Epithelial cell of esophagus (primary cell): ENCODE measurements at regions not wholly inside any gene's neighbourhood (a gene's known extent, or its start where the extent isn't known, plus 50 kb on each side); places are given as distances from the start of the nearest gene placed in this dataset.

Source experiments
- DNase-seq: peaks from one replicate; pipeline ENCODE4 v3.0.0; 2010; ENCODE audit warnings: low read depth
- H3K4me3 ChIP-seq: 2 replicates; pipeline ENCODE4 v1.5.1; 2011; ENCODE audit warnings: mild to moderate bottlenecking, low read length, control low read depth
- TF ChIP-seq, protein P1 (sequence below): IDR thresholded peaks from 2 replicates; pipeline ENCODE4 v1.5.1; 2011; ENCODE audit warnings: low read depth, mild to moderate bottlenecking, low read length, control low read depth, inconsistent platforms; ENCODE audit not compliant: insufficient read depth; ENCODE audit errors: missing control alignments

DNA sequence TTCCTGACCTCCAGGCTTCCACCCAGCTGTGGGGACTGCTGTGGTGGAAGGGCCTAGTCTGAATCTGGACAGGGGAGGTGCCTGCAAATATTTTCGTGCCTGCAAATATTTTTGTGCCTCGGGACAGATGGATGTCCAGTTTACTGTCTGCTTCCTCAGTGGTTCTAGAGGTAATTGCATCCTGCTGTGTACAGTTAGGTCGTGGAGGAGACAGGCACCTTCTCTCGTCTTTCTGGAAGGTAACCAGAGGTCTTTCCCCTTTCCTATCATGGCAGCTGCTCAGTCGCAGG is 53.8 kb upstream of the TINAGL1 start:
- TF ChIP-seq, protein P1, sequence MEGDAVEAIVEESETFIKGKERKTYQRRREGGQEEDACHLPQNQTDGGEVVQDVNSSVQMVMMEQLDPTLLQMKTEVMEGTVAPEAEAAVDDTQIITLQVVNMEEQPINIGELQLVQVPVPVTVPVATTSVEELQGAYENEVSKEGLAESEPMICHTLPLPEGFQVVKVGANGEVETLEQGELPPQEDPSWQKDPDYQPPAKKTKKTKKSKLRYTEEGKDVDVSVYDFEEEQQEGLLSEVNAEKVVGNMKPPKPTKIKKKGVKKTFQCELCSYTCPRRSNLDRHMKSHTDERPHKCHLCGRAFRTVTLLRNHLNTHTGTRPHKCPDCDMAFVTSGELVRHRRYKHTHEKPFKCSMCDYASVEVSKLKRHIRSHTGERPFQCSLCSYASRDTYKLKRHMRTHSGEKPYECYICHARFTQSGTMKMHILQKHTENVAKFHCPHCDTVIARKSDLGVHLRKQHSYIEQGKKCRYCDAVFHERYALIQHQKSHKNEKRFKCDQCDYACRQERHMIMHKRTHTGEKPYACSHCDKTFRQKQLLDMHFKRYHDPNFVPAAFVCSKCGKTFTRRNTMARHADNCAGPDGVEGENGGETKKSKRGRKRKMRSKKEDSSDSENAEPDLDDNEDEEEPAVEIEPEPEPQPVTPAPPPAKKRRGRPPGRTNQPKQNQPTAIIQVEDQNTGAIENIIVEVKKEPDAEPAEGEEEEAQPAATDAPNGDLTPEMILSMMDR, result no peak
- DNase-seq, result no peak
- no peak overlapping the region for H3K4me3 ChIP-seq

DNA sequence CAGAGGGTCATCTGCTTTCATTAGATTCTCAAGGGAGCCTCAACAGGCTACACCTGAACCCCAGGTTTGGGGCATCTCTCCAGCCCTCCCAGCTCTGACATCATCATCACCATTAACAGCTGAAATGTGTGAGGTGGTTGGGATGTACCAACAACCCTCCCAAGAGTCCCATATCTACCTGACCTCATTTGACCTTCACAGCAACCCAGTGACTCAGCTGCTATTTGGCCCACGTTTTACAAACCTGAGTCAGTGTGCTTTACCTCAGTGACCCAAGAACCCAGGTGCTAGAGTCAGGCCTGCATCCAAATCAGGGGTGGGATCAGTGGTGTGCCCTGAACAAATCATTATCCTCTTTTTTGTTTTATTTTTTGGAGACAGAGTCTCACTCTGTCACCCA is 53.3 kb upstream of the TINAGL1 start:
- TF ChIP-seq, protein P1, result no peak

DNA sequence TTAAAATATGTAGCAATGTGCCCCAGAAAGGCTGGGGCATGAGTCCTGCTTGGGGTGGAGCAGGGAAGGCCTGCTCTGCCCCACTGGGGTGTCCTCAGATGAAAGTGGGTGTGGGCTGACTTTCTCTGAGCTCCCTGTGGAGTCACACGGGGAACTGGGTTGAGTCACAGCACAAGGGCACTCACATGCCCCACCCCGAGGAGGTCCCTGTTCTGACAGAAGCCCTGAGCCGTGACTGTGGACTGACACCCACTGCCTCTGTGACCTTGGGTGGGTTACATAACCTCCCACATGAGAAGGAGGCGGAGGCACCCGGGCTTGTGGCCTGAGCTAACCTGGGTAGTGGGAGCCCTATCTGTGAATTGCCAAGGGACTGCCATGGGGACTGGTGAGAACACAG is 52.5 kb upstream of the TINAGL1 start:
- peak; percentile 78 for DNase-seq
- H3K4me3 ChIP-seq, result no peak overlapping the region
- TF ChIP-seq, protein P1, result no peak

More for the DNA sequence above, 53.3 kb upstream of the TINAGL1 start:
- no peak overlapping the region for H3K4me3 ChIP-seq
- peak; percentile 71 for DNase-seq

DNA sequence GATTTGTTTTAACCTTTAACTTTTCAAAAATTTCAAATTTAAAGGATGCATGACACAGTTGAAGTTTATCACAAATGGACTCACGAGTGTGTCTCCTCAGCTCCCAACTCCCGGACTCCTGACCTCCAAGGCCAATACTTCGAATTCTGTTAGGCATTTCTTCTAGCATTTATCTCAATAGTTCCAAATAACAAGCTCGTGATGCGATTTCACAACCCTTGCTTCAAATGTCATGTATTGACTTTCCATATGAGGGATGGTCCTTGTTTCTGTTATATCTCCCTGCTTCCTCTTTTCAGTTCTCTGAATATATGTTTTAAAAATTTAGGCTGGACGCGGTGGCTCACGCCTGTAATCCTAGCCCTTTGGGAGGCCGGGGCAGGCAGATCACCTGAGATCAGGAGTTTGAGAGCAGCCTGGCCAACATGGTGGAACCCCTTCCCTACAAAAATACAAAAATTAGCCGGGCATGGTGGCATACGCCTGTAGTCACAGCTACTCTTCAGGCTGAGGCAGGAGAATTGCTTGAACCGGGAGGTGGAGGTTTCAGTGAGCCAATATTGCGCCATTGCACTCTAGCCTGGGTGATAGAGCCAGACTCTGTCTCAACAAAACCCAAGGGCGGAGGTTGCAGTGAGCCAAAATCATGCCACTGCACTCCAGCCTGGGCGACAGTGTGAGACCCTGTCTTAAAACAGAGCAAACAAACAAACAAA is 52.0 kb upstream of the TINAGL1 start:
- TF ChIP-seq, protein P1, result no peak
- no peak for DNase-seq

More for the DNA sequence above, 52.0 kb upstream of the TINAGL1 start:
- H3K4me3 ChIP-seq, result no peak overlapping the region
